Loucy (cell line): ENCODE measurements at regions not wholly inside any gene's neighbourhood (a gene's known extent, or its start where the extent isn't known, plus 50 kb on each side); places are given as distances from the start of the nearest gene placed in this dataset.

Experiments
- CTCF ChIP-seq: fragments of 200-600 bp; sonication (generic); conservative IDR thresholded peaks from 2 replicates; pipeline ENCODE4 v1.5.1; 2014; ENCODE audit warnings: mild to moderate bottlenecking, antibody characterized with exemption, low read length
- EZH2phosphoT487 ChIP-seq: fragments of 200-600 bp; IDR thresholded peaks from 2 replicates; pipeline ENCODE4 v1.6.1; 2018; ENCODE audit warnings: antibody characterized with exemption, mild to moderate bottlenecking, moderate library complexity, borderline replicate concordance

GRCh38 chr14:55915456-55915855, 202.8 kb upstream of the PELI2 start:
- no peak for TF ChIP-seq CTCF
- no peak for TF ChIP-seq EZH2phosphoT487
